Neuron (in vitro differentiated cells): ENCODE measurements at regions not wholly inside any gene's neighbourhood (a gene's known extent, or its start where the extent isn't known, plus 50 kb on each side); places are given as distances from the start of the nearest gene placed in this dataset.

Source experiments
- H2AFZ ChIP-seq: one replicate; pipeline ENCODE4 v1.6.1; 2013; ENCODE audit warnings: low read depth, mild to moderate bottlenecking, inconsistent platforms, low read length, moderate library complexity
- H3K27me3 ChIP-seq: one replicate; pipeline ENCODE4 v1.6.1; 2013; ENCODE audit warnings: low read length; ENCODE audit not compliant: insufficient read depth
- H3K36me3 ChIP-seq: one replicate; pipeline ENCODE4 v1.6.1; 2013; ENCODE audit warnings: low read length; ENCODE audit not compliant: insufficient read depth
- H3K4me1 ChIP-seq: one replicate; pipeline ENCODE4 v1.6.1; 2013; ENCODE audit warnings: low read length; ENCODE audit not compliant: insufficient read depth
- H3K4me3 ChIP-seq: 2 replicates; pipeline ENCODE4 v1.5.1; 2013; ENCODE audit warnings: mild to moderate bottlenecking, low read length, moderate library complexity
- H3K9me3 ChIP-seq: one replicate; pipeline ENCODE4 v1.6.1; 2013; ENCODE audit warnings: low read length

DNA sequence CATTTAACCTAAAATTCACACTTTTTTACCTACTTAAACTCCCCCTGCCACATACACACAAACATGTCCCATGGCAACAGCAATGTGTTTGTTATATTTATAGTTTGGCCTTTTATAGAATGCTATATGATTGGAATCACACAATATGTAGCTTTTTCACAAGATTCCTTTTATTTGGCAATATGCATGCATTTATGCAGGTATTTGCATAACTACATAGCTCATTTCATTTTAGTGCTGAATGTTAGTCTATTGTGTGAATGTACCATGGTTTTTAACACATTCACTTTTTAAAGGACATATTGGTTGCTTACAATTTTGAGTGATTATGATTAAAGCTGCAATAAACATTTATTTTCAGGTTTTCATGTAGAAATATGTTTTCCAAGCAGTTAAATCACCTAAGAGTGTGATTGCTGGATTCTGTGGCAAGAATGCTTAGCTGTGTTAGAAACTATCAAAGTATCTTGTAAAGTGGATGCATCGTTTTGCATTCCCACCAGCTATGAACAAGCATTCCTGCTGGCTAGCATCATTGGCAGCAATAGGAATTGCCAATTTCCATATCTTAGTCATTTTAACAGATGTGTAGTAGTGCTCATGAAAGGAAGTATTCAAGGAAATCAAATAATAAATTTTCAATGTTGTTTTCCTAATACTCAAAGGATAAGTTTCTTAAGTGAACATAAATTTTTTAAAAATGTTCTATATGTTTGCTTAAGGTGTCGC lies 557.0 kb downstream of the SLITRK1 start:
- H3K4me3 ChIP-seq: no peak overlapping the region
- H3K27me3 ChIP-seq: no peaks in the 10 kb centered on the region
- H2AFZ ChIP-seq: no peak overlapping the region
- H3K9me3 ChIP-seq: no peaks in the 10 kb centered on the region
- no peaks in the 10 kb centered on the region for H3K4me1 ChIP-seq
- no peaks in the 10 kb centered on the region for H3K36me3 ChIP-seq

GRCh38 chr13:83311886-83312577 lies 570.2 kb downstream of the SLITRK1 start:
- H3K4me3 ChIP-seq: no peak overlapping the region
- H3K4me1 ChIP-seq: no peaks in the 10 kb centered on the region
- no peaks in the 10 kb centered on the region for H3K27me3 ChIP-seq
- no peaks in the 10 kb centered on the region for H3K36me3 ChIP-seq
- H3K9me3 ChIP-seq: no peaks in the 10 kb centered on the region
- no peak overlapping the region for H2AFZ ChIP-seq

- Histone ChIP-seq H3K36me3 (no peaks in the 10 kb centered on the region), H3K27me3 (no peaks in the 10 kb centered on the region), H3K9me3 (no peaks in the 10 kb centered on the region), H3K4me3 (no peak overlapping the region), H2AFZ (no peak overlapping the region), H3K4me1 (no peaks in the 10 kb centered on the region)
Measured at GRCh38 chr13:83298617-83299016, 583.7 kb downstream of the SLITRK1 start.

DNA sequence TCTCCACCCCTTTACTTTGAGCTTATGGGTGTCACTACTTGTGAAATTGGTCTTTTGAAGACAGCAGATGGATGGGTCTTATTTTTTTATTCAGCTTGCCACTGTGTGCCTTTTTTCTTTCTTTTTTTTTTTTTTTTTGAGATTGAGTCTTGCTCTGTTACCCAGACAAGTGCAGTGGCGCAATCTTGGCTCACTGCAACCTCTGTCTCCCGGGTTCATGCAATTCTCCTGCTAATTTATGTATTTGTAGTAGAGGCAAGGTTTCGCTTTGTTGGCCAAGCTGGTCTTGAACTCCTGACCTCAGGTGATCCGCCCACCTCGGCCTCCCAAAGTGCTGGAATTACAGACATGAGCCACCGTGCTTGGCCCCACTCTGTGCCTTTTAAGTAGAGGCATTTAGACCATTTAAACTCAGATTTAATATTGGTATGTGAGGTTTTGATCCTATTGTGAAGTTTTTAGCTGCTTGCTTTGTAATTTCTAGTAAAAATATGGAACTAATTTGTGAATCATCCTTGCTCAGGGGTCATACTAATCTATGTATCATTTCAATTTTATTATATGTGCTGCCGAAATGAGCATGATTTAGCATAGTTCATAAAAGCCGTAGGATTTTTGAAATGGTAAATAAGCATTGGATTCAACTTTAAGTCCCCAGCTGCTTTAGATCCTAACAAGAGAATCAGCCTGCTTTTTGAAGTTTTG lies 584.5 kb downstream of the SLITRK1 start:
- Histone ChIP-seq H3K4me3 (no peak overlapping the region), H3K36me3 (no peaks in the 10 kb centered on the region), H3K27me3 (no peaks in the 10 kb centered on the region), H2AFZ (no peak overlapping the region), H3K4me1 (no peaks in the 10 kb centered on the region), H3K9me3 (no peaks in the 10 kb centered on the region)

GRCh38 chr13:83295686-83296085 lies 586.6 kb downstream of the SLITRK1 start:
- Histone ChIP-seq H2AFZ (no peak overlapping the region), H3K9me3 (no peaks in the 10 kb centered on the region), H3K4me3 (no peak overlapping the region), H3K27me3 (no peaks in the 10 kb centered on the region), H3K4me1 (no peaks in the 10 kb centered on the region), H3K36me3 (no peaks in the 10 kb centered on the region)

- Histone ChIP-seq H3K9me3 (no peaks in the 10 kb centered on the region), H2AFZ (no peak overlapping the region), H3K27me3 (no peaks in the 10 kb centered on the region), H3K36me3 (no peaks in the 10 kb centered on the region), H3K4me3 (no peak overlapping the region), H3K4me1 (no peaks in the 10 kb centered on the region)
Measured at GRCh38 chr13:83286737-83287136, 595.5 kb downstream of the SLITRK1 start.

DNA sequence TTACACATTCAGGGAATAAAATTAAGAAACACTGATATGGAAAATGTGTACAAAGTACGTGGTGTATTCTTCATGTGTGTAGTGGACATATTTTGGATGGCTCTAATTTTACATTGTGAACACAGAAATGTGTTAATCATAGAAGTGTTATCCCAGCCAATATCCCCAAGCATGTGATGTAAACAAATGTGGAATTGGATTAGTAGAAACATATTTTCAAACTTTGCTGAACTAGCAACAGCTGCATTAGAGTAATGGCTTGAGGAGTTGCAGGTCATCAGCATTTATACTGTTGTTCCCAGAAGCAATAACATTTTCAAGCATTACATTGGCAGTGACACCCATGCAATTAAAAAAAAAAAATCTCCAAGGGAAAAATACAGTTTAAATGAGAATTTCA lies 600.6 kb downstream of the SLITRK1 start:
- Histone ChIP-seq H3K4me3 (no peak overlapping the region), H3K4me1 (peaks cover under 1% of the 10 kb centered on the region), H3K9me3 (no peaks in the 10 kb centered on the region), H3K27me3 (no peaks in the 10 kb centered on the region), H3K36me3 (no peaks in the 10 kb centered on the region), H2AFZ (no peak overlapping the region)

GRCh38 chr13:83274679-83275078 lies 607.6 kb downstream of the SLITRK1 start:
- Histone ChIP-seq H3K4me3 (no peak overlapping the region), H3K36me3 (no peaks in the 10 kb centered on the region), H3K4me1 (peaks cover 2% of the 10 kb centered on the region), H3K9me3 (no peaks in the 10 kb centered on the region), H2AFZ (no peak overlapping the region), H3K27me3 (no peaks in the 10 kb centered on the region)

DNA sequence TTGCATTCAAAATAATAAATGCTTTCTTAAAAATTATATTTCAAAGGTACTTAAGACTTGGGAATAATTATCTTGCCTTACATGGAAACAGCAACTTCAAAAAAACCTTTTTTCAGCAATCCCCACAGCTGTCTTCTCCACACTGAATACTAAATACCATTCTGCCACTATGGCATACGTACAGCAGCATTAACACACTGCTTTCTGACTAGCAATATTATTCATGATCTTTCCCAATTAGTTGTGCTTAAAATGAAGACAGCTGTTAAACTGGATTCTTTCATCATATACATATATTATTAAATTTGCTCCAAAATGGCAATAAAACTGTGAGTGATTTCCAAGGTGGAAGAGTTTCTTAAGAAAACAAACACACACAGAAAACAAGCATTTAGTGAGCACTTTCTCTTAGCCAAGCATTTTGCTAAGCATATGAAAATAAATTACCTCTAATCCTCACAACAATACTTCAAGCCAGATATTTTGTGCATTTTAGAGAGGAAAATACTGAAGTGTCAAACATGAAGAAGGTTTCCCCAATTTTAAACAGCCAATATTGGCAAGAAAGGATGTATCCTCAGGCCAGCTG lies 609.5 kb downstream of the SLITRK1 start:
- no peaks in the 10 kb centered on the region for H3K36me3 ChIP-seq
- no peaks in the 10 kb centered on the region for H3K9me3 ChIP-seq
- peaks cover 2% of the 10 kb centered on the region for H3K4me1 ChIP-seq
- H2AFZ ChIP-seq: no peak overlapping the region
- H3K4me3 ChIP-seq: no peak overlapping the region
- no peaks in the 10 kb centered on the region for H3K27me3 ChIP-seq

DNA sequence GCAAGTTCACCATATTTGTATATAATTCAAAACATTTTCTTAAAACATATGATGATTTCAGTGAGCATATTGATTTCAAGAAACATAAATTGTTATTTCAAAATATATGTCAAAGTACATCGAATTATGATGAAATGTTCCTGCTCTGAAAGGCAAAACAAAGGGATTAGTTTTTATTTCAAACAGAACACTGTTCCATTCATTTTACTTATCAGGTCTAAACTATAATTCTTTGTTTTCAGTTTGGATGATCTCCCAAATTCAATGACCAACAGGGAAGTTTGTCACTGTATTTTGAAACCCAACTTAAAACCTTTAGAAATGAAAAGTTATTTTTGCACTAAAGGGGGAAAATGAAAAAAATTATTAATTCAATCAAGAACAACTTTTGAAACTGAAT lies 610.2 kb downstream of the SLITRK1 start:
- Histone ChIP-seq H3K4me3 (no peak overlapping the region), H2AFZ (no peak overlapping the region), H3K36me3 (no peaks in the 10 kb centered on the region), H3K9me3 (no peaks in the 10 kb centered on the region), H3K4me1 (peaks cover 2% of the 10 kb centered on the region), H3K27me3 (no peaks in the 10 kb centered on the region)

DNA sequence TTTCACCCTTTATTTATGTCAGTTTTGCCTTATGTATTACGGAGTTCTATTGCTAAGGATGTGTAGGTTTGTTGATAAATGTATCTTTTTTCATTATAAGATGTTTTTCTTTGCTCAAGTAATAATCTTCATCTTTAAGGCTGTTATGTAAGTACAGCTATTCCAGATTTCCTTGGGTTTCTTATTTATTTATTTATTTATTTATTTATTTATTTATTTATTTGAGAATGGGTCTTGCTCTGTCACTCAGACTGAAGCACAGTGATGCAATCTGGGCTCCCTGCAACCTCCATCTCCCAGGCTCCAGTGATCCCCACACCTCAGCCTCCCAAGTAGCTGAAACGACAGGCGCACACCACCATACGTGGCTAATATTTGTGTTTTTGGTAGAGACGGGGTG lies 617.0 kb downstream of the SLITRK1 start:
- H3K4me3 ChIP-seq: no peak overlapping the region
- H3K27me3 ChIP-seq: no peaks in the 10 kb centered on the region
- H3K4me1 ChIP-seq: no peaks in the 10 kb centered on the region
- no peaks in the 10 kb centered on the region for H3K9me3 ChIP-seq
- H3K36me3 ChIP-seq: no peaks in the 10 kb centered on the region
- H2AFZ ChIP-seq: no peak overlapping the region

- H3K4me3 ChIP-seq: no peak overlapping the region
- no peaks in the 10 kb centered on the region for H3K27me3 ChIP-seq
- no peaks in the 10 kb centered on the region for H3K9me3 ChIP-seq
- no peaks in the 10 kb centered on the region for H3K36me3 ChIP-seq
- no peaks in the 10 kb centered on the region for H3K4me1 ChIP-seq
- no peak overlapping the region for H2AFZ ChIP-seq
Measured at GRCh38 chr13:83248751-83249150, 633.5 kb downstream of the SLITRK1 start.

DNA sequence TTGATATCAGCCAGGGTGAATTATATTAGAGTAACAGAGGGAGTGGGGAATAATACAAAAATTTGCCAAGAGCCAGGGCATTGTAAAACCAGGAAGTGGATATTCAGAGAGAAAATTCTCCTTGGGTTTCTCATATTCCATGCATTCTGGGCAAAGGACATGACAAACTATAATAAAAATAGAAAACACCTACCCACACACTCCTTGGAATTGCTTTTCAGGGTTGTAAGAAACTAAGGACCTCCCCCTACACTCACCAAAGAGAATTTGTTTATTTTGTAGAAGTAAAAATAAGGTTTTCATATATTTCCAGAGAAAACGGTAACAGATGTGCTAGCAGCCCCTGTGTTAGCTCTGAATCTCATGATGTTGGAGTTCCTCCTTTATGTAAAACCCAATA lies 649.6 kb downstream of the SLITRK1 start:
- H2AFZ ChIP-seq: no peak overlapping the region
- no peaks in the 10 kb centered on the region for H3K4me1 ChIP-seq
- H3K36me3 ChIP-seq: no peaks in the 10 kb centered on the region
- no peaks in the 10 kb centered on the region for H3K27me3 ChIP-seq
- H3K9me3 ChIP-seq: no peaks in the 10 kb centered on the region
- no peak overlapping the region for H3K4me3 ChIP-seq
